ENCODE measurements at regions not wholly inside any gene's neighbourhood (a gene's known extent, or its start where the extent isn't known, plus 50 kb on each side); places are given as distances from the start of the nearest gene placed in this dataset.
A peak's percentile ranks its signal among the peaks of the same experiment; 100 is the strongest.

DNA sequence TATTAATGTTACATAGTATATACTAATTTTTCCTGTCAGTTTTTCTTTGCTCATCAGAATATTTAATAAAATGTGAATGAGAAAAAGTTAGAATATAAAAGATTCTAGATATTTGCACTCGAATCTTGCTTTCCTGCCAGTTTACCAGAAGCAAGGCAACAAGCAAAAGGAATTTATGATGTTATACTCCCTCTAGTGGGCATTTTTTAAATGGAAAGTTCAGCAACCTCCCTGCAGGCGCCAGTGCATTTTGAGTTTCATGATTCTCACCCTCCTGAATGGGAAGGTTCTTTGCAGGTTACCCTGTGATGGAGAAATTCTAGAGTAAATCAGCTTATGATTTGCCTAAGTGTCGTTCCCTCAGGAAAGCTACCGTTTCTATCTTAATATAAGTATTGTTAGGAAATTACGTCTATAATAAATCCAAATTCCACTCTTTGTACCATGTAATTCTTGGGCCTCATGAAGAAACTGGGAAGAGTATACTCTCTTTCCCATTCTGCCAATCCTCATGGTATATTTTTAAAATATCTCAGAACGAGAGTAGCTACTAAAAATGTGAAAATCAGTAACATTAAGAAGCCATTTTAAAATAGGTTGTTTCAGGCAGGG lies 350.0 kb downstream of the CRPPA start:
- H3K4me1 ChIP-seq: peaks cover 0 to 16% (median 6%) of the 10 kb centered on the region in 4 donors

DNA sequence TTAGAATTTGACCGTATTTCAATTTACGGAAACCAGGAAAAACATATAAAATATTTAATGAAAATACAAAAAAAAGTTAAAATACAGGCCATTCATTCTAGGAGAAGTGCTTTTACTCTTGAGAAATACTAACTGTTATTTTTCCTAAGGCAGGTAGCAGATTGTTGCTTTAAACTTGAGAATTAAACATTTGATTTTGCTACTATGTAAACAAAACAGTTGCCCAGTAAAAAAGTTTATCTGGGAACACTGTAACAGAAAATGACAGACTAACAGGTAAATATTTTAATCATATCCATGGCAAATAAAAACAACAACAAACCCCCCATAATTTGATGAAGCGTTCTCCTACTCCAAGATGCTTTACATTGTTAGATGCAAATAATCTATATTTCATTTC lies 350.5 kb downstream of the CRPPA start:
- H3K4me3 ChIP-seq: no peak overlapping the region
- H3K4me1 ChIP-seq: peaks cover 0 to 21% (median 9%) of the 10 kb centered on the region in 4 donors
- no peak for DNase-seq
- TF ChIP-seq, protein P1, sequence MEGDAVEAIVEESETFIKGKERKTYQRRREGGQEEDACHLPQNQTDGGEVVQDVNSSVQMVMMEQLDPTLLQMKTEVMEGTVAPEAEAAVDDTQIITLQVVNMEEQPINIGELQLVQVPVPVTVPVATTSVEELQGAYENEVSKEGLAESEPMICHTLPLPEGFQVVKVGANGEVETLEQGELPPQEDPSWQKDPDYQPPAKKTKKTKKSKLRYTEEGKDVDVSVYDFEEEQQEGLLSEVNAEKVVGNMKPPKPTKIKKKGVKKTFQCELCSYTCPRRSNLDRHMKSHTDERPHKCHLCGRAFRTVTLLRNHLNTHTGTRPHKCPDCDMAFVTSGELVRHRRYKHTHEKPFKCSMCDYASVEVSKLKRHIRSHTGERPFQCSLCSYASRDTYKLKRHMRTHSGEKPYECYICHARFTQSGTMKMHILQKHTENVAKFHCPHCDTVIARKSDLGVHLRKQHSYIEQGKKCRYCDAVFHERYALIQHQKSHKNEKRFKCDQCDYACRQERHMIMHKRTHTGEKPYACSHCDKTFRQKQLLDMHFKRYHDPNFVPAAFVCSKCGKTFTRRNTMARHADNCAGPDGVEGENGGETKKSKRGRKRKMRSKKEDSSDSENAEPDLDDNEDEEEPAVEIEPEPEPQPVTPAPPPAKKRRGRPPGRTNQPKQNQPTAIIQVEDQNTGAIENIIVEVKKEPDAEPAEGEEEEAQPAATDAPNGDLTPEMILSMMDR (IDR thresholded peaks at IDR 0.05): no peak
- H3K9me3 ChIP-seq: no peaks in the 10 kb centered on the region
- no peak overlapping the region for H3K27ac ChIP-seq
- no peaks in the 10 kb centered on the region for H3K27me3 ChIP-seq
- intact Hi-C loops (cut with DNase I; ENCODE audit: low total_unique reads): loop anchor here (5.0 kb wide), 1 partner anchor 764 kb away; no protein-coding TSS in a partner anchor
- H3K36me3 ChIP-seq: no peaks in the 10 kb centered on the region

More for the DNA sequence above, 350.0 kb downstream of the CRPPA start:
- intact Hi-C loops (cut with DNase I; ENCODE audit: low total_unique reads): loop anchor here (5.0 kb wide), 1 partner anchor 764 kb away; no protein-coding TSS in a partner anchor
- H3K9me3 ChIP-seq: no peaks in the 10 kb centered on the region
- no peak overlapping the region for H3K4me3 ChIP-seq
- no peaks in the 10 kb centered on the region for H3K27me3 ChIP-seq
- H3K36me3 ChIP-seq: no peaks in the 10 kb centered on the region
- no peak overlapping the region for H3K27ac ChIP-seq
- TF ChIP-seq, protein P1 (IDR thresholded peaks at IDR 0.05): peak; percentile 79 to 88
- no peak for DNase-seq

DNA sequence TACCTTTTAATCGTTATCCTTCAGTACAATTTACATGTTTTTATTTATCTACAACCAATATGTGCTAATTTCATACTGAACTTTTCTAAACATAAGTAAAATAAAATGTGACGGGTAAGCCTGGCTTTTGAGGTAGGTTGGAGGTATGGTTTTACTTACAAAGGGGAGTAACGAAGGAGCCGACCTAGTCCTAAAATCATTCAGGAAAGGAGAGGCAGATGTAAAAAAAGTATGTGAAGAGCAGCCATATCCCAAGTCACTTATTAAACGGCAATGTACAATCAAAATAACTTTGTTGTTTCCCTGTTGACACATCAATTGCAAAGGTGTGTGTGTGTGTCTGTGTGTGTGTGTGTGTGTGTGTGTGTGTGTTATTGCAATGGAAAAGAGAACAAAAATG lies 351.3 kb downstream of the CRPPA start:
- intact Hi-C loops (cut with DNase I; ENCODE audit: low total_unique reads): loop anchor here (5.0 kb wide), 2 partner anchors 383 to 763 kb away; partner anchors contain the start of gene MEOX2
- Histone ChIP-seq H3K27ac (no peak overlapping the region), H3K4me1 (peaks cover 0 to 26% (median 9%) of the 10 kb centered on the region in 4 donors), H3K36me3 (no peaks in the 10 kb centered on the region), H3K4me3 (no peak overlapping the region), H3K9me3 (no peaks in the 10 kb centered on the region), H3K27me3 (no peaks in the 10 kb centered on the region)
- TF ChIP-seq, protein P1 (IDR thresholded peaks at IDR 0.05): no peak
- no peak for DNase-seq

DNA sequence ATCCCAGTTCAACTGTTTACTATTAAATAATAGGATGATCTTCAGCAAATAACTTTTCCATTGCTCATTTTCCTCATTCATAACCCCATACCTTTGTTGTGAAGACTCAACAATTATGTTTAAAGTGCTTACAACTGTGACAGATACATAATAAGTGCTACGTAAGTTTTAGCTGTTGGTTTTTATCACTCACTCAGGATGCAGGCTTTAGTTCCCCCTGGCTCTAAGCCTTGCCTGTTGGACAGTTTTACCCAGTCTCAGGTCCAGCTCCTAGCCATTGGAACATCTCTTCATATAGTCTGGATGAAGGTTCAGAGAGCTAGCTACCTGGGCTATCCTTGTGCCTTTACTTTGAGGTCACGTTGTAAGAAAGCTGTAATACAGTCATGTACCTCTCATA lies 353.2 kb downstream of the CRPPA start:
- H3K27ac ChIP-seq: peak overlapping the region; percentile 47 to 53
- no peaks in the 10 kb centered on the region for H3K27me3 ChIP-seq
- no peak overlapping the region for H3K4me3 ChIP-seq
- TF ChIP-seq, protein P1 (IDR thresholded peaks at IDR 0.05): no peak
- intact Hi-C loops (cut with DNase I; ENCODE audit: low total_unique reads): loop anchor here (5.0 kb wide), 1 partner anchor 381 kb away; the partner anchor contains the start of gene MEOX2
- H3K9me3 ChIP-seq: no peaks in the 10 kb centered on the region
- DNase-seq: no peak
- H3K36me3 ChIP-seq: no peaks in the 10 kb centered on the region
- peaks cover 0 to 32% (median 9%) of the 10 kb centered on the region in 4 donors for H3K4me1 ChIP-seq

DNA sequence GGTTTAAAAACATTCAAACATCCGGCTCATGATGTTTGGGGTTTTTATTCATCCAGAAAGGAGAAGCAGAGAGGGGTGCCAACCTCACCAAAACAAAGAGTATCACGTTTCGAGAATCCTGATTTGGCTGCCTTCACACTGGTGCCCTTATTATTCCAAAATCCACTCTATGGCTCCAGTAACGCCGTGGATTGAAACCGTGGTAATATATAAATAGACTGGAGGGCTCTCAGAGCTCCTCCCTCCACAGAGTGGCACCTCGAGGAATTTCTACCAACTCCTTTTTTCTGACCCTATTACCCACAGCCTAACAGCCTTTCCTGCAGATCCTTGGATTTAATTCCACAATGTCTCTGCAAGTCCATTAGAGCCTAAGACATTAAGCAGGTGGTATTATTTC lies 353.6 kb downstream of the CRPPA start:
- no peak for DNase-seq
- TF ChIP-seq, protein P1 (IDR thresholded peaks at IDR 0.05): no peak
- intact Hi-C loops (cut with DNase I; ENCODE audit: low total_unique reads): loop anchor here (5.0 kb wide), 1 partner anchor 380 kb away; the partner anchor contains the start of gene MEOX2
- H3K9me3 ChIP-seq: no peaks in the 10 kb centered on the region
- H3K27ac ChIP-seq: peak overlapping the region; percentile 47 to 53
- no peaks in the 10 kb centered on the region for H3K27me3 ChIP-seq
- H3K36me3 ChIP-seq: no peaks in the 10 kb centered on the region
- H3K4me1 ChIP-seq: peaks cover 0 to 37% (median 9%) of the 10 kb centered on the region in 4 donors
- H3K4me3 ChIP-seq: peak overlapping the region; percentile 16 to 18

Data from tibial artery (tissue), 4 donors.